Hepatocyte (in vitro differentiated cells): ENCODE measurements at regions not wholly inside any gene's neighbourhood (a gene's known extent, or its start where the extent isn't known, plus 50 kb on each side); places are given as distances from the start of the nearest gene placed in this dataset.

Experiments used
- DNase-seq: peaks from one replicate; pipeline ENCODE4 v3.0.0-alpha.2; 2016; ENCODE audit warnings: low spot score
- H2AFZ ChIP-seq: fragments of 200-600 bp; sonication (generic); 2 replicates; pipeline ENCODE4 v1.6.0; 2016; ENCODE audit warnings: antibody characterized with exemption, mild to moderate bottlenecking
- H3K27ac ChIP-seq: fragments of 200-600 bp; sonication (generic); 2 replicates; pipeline ENCODE4 v1.5.1; 2016; ENCODE audit warnings: mild to moderate bottlenecking
- H3K27me3 ChIP-seq: fragments of 200-600 bp; sonication (generic); 2 replicates; pipeline ENCODE4 v1.6.1; 2016
- H3K36me3 ChIP-seq: fragments of 200-600 bp; sonication (generic); replicated peaks from 2 replicates; pipeline ENCODE4 v1.5.1; 2016; ENCODE audit warnings: low read depth; ENCODE audit not compliant: insufficient read depth
- H3K4me1 ChIP-seq: fragments of 200-600 bp; sonication (generic); 2 replicates; pipeline ENCODE4 v1.5.1; 2016; ENCODE audit warnings: mild to moderate bottlenecking, moderate library complexity; ENCODE audit not compliant: insufficient read depth
- H3K4me2 ChIP-seq: fragments of 200-600 bp; sonication (generic); 2 replicates; pipeline ENCODE4 v1.6.0; 2016
- H3K4me3 ChIP-seq: fragments of 200-600 bp; sonication (generic); 2 replicates; pipeline ENCODE4 v1.5.1; 2016; ENCODE audit warnings: mild to moderate bottlenecking
- H3K79me2 ChIP-seq: fragments of 200-600 bp; sonication (generic); 2 replicates; pipeline ENCODE4 v1.6.0; 2017; ENCODE audit warnings: mild to moderate bottlenecking
- H3K9me2 ChIP-seq: fragments of 200-600 bp; sonication (generic); replicated peaks from 2 replicates; pipeline ENCODE4 v1.6.0; 2017; ENCODE audit warnings: mild to moderate bottlenecking; ENCODE audit not compliant: insufficient read depth
- H3K9me3 ChIP-seq: fragments of 200-600 bp; sonication (generic); 2 replicates; pipeline ENCODE4 v1.5.1; 2016; ENCODE audit warnings: low read depth, mild to moderate bottlenecking
- H4K20me1 ChIP-seq: fragments of 200-600 bp; sonication (generic); 2 replicates; pipeline ENCODE4 v1.6.0; 2016; ENCODE audit warnings: mild to moderate bottlenecking; ENCODE audit not compliant: insufficient read depth, poor library complexity, severe bottlenecking
- CTCF ChIP-seq: fragments of 200-600 bp; sonication (generic); IDR thresholded peaks from 2 replicates; pipeline ENCODE4 v1.5.1; 2016; ENCODE audit warnings: antibody characterized with exemption, mild to moderate bottlenecking; ENCODE audit not compliant: poor library complexity
- EZH2 ChIP-seq: fragments of 200-600 bp; sonication (generic); IDR thresholded peaks from 2 replicates; pipeline ENCODE4 v1.6.1; 2016; ENCODE audit warnings: antibody characterized with exemption, mild to moderate bottlenecking, borderline replicate concordance
- EZH2phosphoT487 ChIP-seq: fragments of 200-600 bp; sonication (generic); IDR thresholded peaks from one replicate; pipeline ENCODE4 v1.6.1; 2018; ENCODE audit warnings: antibody characterized with exemption, mild to moderate bottlenecking, low read depth, moderate library complexity; ENCODE audit not compliant: unreplicated experiment, severe bottlenecking
- WGBS: methylation state at CpG from one replicate; pipeline ENCODE4 v1.1.6; 2016; ENCODE audit warnings: low lambda C conversion rate; ENCODE audit errors: missing lambda C conversion rate; 5-methylcytosine and 5-hydroxymethylcytosine counted together

- H2AFZ ChIP-seq = no peak overlapping the region
- no peaks in the 10 kb centered on the region for H3K36me3 ChIP-seq
- no peak overlapping the region for H3K27ac ChIP-seq
- no peaks in the 10 kb centered on the region for H3K9me3 ChIP-seq
- no peaks in the 10 kb centered on the region for H3K9me2 ChIP-seq
- no peak overlapping the region for H3K4me3 ChIP-seq
- DNase-seq = peak; percentile 34
- H3K79me2 ChIP-seq = no peaks in the 10 kb centered on the region
- no peaks in the 10 kb centered on the region for H3K27me3 ChIP-seq
- TF ChIP-seq EZH2phosphoT487 (no peak), CTCF (no peak), EZH2 (no peak)
- 72% methylated on average over 2 of the region's 2 CpGs for WGBS
- H3K4me2 ChIP-seq = no peak overlapping the region
- H4K20me1 ChIP-seq = no peaks in the 10 kb centered on the region
- H3K4me1 ChIP-seq = no peaks in the 10 kb centered on the region
Measured at GRCh38 chr6:99013145-99013544, 65.4 kb upstream of the FBXL4 start.

DNA sequence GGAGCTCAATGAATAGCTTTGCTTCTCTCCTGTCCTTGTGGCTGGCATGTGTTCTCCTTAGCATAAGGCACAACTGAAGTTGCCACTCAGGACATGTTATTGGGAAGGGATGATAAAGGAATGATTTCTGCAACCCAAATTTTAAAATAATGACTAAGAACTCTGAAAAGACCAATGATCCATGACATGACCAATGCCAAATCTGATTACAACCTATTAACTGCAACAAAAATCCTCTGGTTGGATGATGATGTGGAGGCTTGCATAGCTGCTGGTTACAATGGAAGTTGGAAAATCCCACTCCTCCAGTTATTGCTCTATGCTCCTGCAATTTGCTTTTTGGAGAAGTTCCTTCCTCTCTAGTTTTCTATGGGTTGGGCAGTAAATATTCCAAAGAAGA lies 63.4 kb upstream of the FBXL4 start:
- no peak overlapping the region for H3K4me2 ChIP-seq
- no peaks in the 10 kb centered on the region for H3K4me1 ChIP-seq
- H3K36me3 ChIP-seq = no peaks in the 10 kb centered on the region
- no peak overlapping the region for H3K4me3 ChIP-seq
- no peaks in the 10 kb centered on the region for H3K27me3 ChIP-seq
- H3K9me3 ChIP-seq = no peaks in the 10 kb centered on the region
- no peaks in the 10 kb centered on the region for H3K9me2 ChIP-seq
- TF ChIP-seq EZH2phosphoT487 (no peak), CTCF (no peak), EZH2 (no peak)
- H2AFZ ChIP-seq = no peak overlapping the region
- H4K20me1 ChIP-seq = no peaks in the 10 kb centered on the region
- no peaks in the 10 kb centered on the region for H3K79me2 ChIP-seq
- H3K27ac ChIP-seq = no peak overlapping the region
- no peak for DNase-seq

DNA sequence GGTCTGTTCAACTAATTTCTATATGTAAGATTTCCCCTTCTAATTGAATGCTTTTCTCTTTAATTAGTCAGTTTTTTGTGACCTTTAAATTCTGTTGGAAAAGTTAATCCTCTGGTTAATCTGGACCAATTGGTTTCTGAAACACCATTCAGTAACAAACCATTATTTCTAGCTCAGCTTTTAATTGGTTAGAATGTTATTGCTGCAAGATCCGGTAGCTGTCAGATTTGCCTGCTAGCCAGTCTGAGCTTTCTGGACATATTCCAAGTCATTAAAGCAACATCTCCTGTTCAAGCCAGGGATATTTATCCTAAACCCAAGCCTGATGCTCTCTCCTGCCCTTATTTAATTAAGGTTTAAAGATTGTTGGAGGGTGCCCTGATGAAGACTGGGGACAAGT lies 55.1 kb upstream of the FBXL4 start:
- H3K4me2 ChIP-seq = no peak overlapping the region
- H3K4me3 ChIP-seq = no peak overlapping the region
- no peaks in the 10 kb centered on the region for H3K9me2 ChIP-seq
- H3K27ac ChIP-seq = no peak overlapping the region
- TF ChIP-seq EZH2phosphoT487 = no peak
- no peak for TF ChIP-seq CTCF
- TF ChIP-seq EZH2 = no peak
- H3K36me3 ChIP-seq = no peaks in the 10 kb centered on the region
- H3K27me3 ChIP-seq = no peaks in the 10 kb centered on the region
- no peak overlapping the region for H2AFZ ChIP-seq
- H4K20me1 ChIP-seq = no peaks in the 10 kb centered on the region
- 39% methylated on average over 1 of the region's 1 CpG for WGBS
- no peaks in the 10 kb centered on the region for H3K4me1 ChIP-seq
- H3K9me3 ChIP-seq = no peaks in the 10 kb centered on the region
- no peaks in the 10 kb centered on the region for H3K79me2 ChIP-seq
- no peak for DNase-seq

DNA sequence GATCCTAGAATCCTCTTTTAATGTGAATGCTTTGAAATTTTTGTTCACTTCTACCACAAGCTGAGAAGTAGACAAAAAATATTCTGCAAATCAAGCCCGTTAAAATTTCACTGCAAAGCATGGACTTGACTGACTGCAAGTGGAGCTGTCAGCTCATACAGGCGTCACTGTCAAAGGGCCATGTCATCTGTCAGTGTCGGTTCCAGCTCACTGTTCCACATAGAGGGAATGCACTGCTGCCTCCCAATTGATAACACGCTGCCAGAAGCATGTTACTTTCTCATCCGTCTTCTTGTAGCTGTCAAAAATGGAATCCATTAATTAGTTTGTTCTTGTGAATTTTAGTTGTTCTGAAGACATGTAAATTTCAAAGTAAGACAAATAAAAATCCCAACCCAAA lies 50.4 kb upstream of the FBXL4 start:
- Histone ChIP-seq H3K9me3 (no peaks in the 10 kb centered on the region), H3K79me2 (no peaks in the 10 kb centered on the region), H3K4me2 (no peak overlapping the region), H2AFZ (no peak overlapping the region), H4K20me1 (no peaks in the 10 kb centered on the region), H3K4me1 (no peaks in the 10 kb centered on the region), H3K9me2 (no peaks in the 10 kb centered on the region), H3K27ac (no peak overlapping the region), H3K27me3 (no peaks in the 10 kb centered on the region), H3K4me3 (no peak overlapping the region), H3K36me3 (no peaks in the 10 kb centered on the region)
- WGBS = 92% methylated on average over 5 of the region's 5 CpGs
- no peak for TF ChIP-seq CTCF
- no peak for TF ChIP-seq EZH2
- no peak for TF ChIP-seq EZH2phosphoT487
- no peak for DNase-seq
